SKM-1 treated with dmso at 0.1 percent for 144 hours (cell line): ENCODE measurements at regions not wholly inside any gene's neighbourhood (a gene's known extent, or its start where the extent isn't known, plus 50 kb on each side); places are given as distances from the start of the nearest gene placed in this dataset.

Experiments used
- DNase-seq: peaks from one replicate; lab custom pipeline; 2025; ENCODE audit not compliant: unreplicated experiment; lab: John Stamatoyannopoulos, UW

DNA sequence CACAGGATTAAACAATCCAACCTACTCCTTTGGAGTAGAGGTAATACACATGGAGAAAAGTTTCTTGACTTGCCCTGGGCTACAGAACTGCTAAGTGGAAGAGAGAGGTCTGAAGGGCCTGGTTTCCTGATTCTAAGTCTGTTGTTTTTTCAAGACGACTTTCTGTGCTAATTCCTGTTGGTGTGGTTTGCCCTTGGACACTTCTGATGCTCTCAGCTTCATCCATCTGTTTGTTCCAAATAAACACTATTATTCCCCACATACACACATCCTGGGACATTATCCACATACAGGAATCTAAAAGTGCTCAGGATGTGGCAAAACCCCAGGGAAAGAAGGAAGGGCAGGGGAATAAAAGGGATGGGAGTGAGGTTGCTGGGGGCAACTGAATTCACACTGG is 393.5 kb upstream of the TBL1XR1 start:
- no peak for DNase-seq

DNA sequence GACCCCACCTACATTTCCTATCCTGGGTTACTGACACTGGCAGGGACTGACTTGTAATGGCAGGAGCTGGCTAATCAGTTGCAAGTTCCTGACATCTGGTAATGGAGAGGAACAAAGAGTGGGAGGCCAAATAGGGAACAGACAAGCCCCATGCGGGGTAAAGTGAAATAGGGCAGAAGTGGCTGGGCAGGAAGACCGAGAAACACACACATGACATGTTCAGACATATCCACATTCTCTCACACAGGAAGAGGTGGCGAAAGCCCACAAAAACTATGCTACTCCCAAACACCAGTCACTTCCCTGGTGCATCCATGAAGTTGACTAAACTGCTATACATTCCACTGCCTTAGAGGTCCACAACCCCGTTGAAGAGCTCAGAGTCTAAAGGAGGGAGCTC is 394.1 kb upstream of the TBL1XR1 start:
- DNase-seq = peak; percentile 84

DNA sequence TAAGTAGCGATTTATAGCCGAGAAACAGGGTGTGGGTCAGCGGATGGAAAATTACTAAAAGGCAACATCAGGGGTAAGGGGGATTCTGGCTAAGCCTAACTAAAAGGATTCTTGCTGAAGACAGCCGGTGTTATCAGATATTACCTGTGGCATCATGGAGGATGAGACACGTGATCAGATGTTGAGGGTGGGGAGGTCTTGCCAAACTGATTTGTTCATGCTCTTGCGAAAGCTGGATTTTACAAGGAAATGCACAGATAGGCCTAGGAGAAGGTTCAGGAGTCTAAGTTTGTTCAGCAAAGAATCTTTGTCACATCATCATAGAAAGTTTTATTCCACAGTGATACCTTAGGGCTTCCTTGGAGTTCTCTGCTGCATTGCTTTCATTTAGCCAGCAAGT is 396.8 kb upstream of the TBL1XR1 start:
- DNase-seq = no peak

DNA sequence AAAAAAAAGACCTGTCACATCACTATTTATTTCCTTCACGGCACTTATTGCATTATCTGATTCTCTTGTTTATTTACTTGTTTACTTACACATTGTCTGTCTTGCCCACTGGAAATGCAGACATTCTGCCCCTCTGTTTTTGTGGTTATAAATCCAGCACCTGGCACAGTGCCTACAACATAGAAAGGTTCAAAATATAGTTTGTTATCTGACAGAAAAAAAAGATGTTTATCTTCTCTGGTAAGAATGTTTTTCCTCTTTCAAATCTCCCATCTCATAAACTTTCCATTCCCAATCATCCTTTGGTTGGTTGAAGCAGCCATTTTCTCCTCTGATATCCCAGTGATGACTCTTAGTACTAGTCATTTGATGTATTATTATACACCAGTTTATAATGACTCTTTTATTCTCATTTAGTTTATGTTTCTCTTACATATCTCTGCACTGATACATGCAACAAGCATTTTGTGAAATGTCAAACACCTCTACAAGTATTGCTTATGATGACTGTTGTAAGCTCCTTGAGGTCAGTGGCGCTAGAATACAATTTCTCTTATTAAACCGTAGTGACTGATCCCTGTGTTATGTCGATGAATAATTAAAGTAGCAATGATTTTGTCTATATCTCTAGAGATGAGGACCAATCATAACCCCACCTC is 398.4 kb upstream of the TBL1XR1 start:
- no peak for DNase-seq

DNA sequence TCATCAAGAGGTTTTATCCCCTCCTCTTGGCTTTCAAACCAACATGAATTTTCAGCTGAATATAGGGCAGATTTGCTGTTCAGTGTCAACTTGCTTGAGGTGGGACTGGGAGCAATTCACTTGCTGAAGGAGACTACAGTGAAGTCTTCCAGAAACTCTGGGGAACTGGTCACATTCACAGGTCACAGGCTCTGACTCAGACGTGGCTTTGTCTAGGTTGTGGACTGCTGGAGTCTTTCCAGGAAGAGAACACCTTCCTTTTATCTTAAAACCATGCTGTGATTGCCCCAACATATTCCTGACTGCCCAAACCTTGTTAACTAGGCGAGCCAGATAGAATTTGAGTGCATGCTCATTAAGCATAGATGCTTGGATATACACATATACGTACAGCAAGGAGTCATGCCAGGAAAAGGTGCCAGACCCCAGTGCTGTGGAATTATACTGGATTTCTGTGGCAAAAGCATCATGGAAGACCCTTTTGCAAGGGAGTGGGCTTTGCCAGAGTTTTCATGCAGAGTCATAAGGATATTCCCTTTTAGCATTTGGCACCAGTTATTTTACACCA is 399.1 kb upstream of the TBL1XR1 start:
- DNase-seq = no peak

GRCh38 chr3:177596816-177597271 is 399.6 kb upstream of the TBL1XR1 start:
- no peak for DNase-seq

DNA sequence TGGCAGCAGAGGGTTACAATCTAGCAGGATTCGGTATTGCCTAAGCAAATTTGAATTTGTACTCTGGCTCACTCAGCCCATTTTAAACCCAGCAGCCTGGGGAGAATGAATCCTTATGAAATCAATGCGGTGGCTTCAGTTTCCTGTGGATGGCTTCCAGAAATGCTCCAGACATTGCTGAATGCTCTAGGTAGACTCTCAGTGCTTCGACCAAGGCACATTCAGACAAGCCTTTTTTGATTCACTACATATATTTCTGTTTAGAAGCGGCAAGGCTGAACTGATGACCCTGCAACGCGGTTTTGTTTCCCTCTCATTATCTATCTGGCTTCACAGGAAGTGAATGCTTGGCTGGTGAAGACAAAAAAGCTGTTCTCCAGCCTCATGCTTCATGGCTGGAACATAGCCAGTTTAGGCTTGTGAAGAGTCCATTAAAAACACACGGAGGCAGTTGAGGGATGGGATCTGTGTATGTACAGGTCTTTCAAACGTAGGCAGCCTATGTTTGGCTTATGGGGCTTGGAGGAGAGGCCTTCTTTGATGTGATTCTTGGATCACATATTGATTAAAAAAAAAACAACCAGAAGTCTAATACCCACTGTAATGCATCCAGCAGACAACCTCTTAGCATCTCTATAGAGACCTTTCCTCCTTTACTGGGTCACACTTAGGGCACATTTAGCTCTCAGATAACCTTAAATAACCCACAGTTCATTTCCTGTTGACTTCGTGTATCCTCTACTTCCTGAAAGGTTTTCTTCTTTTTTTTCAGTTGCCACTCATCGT is 400.2 kb upstream of the TBL1XR1 start:
- peak; percentile 42 for DNase-seq

DNA sequence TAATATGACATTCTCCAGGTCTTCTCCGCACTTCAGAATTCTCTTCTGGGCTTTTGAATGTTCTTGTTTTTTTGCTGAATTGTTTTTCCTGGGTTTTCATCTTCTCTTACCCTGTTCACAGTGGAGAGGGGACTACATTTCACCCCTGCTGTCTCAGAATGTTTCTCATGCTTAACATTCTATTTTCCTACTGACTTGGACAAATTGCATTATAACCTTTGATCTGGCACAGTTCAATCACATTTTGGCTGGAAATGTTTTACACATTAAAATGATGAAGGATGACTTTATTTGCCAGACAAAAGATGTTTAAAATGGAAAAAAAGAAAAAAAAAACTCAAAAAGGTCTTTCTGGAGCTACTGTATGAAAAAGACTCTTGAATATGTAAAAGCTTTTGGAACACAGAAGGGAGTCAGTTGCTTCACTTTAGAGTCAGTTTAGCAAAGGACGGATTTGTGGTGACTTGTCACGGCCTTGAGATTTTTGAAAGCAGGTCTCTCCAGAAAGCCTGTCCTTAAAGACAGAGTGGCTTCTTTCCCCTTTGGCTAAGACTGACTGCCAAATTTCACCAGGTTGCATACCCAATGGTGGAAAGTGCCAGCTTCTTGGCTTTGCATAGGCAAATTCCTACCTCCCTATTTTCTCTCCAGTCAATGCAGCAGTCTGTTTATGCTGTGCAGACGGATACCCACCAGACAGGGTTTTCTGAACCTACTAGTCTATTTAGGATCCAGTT is 401.0 kb upstream of the TBL1XR1 start:
- no peak for DNase-seq

GRCh38 chr3:177599326-177599725 is 402.0 kb upstream of the TBL1XR1 start:
- no peak for DNase-seq

- no peak for DNase-seq
Measured at GRCh38 chr3:177599837-177600236, 402.6 kb upstream of the TBL1XR1 start.

DNA sequence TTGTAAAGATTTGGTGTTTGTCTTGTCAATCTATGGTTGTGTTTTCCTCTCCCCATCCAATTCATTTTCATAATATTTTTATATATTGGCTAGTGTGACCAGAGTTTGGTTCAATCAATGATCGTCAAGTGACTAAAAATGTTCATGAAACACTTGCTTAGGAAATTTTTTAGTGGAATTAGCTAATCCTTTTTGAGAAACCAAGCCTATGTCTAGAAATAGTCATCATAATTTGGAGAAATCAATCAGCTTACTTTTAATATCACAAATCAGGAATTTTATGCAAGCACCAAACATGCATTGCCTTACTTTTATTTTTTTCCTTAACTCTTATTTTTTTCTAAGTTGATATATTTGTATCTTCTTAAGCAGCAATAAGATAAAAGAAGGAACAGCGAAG is 403.1 kb upstream of the TBL1XR1 start:
- DNase-seq = no peak

- no peak for DNase-seq
Measured at GRCh38 chr3:177601152-177601551, 403.9 kb upstream of the TBL1XR1 start.

- no peak for DNase-seq
Measured at GRCh38 chr3:177602601-177603147, 405.4 kb upstream of the TBL1XR1 start.

DNA sequence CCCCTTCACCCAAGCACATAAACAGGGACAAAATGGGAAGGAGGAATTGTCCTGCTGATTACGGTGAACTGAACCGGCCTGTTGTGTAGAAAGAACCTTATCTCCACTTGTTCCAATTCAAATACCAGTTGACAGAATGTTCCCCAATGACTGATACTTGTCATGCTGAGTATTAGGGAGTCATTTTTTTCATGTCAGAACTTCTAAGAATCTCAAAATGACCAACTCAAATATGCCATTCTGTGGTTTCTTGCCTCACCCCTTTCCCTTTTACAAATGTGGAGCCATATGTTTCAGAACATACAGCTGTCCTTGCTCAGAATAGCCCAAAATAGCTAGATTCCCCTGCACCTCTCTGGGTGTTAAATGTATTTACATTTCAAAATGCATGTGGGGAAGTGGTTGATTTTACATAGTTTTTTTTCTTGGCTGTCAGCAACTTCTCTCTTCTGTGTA is 405.9 kb upstream of the TBL1XR1 start:
- peak; percentile 69 for DNase-seq

DNA sequence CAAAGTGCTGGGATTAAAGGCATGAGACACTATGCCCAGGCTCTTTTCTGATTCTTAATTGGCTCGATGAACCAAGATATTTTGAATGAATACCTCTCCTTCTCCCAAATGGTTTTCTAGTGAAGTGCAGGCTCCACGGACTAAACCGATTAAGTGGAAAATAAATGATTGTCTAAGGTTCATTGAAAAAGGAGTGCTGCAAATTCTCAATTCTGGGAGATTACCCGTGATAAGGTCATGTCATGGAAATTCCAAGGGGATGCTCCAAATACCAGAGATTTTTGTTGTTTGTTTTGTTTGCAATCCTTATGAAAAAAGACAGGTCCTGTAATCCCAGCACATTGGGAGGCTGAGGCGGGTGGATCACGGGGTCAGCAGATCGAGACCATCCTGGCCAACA is 406.9 kb upstream of the TBL1XR1 start:
- DNase-seq = no peak

GRCh38 chr3:177606891-177607290 is 409.6 kb upstream of the TBL1XR1 start:
- no peak for DNase-seq

- no peak for DNase-seq
Measured at GRCh38 chr3:177607589-177607988, 410.3 kb upstream of the TBL1XR1 start.

DNA sequence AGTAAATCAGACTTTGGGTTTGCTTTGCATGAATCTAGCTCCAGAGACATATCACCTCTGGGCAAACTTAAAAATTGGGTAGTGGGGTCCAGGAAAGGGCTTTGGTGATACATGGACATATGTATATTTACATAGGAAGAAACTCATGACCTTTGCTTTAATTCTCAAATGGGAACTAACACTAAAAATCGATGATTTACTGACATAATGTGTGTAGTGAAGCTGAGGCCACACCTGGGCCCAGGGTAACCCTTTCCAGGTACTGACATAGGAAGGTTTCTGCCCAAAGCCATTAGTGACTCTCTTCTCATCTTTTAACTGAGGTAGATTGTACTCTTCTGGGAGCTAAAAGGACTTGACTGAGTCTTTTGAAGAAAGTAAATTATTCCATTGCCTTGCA is 411.2 kb upstream of the TBL1XR1 start:
- DNase-seq = no peak

- DNase-seq = no peak
Measured at GRCh38 chr3:177609613-177610012, 412.3 kb upstream of the TBL1XR1 start.

- DNase-seq = no peak
Measured at GRCh38 chr3:177610262-177610661, 413.0 kb upstream of the TBL1XR1 start.
